Stimulated activated CD8-positive, alpha-beta memory T cell treated with anti-CD3 and anti-CD28 coated beads, Interleukin-4, amount 100 ng/mL, for 4 hours (primary cell): ENCODE measurements at regions not wholly inside any gene's neighbourhood (a gene's known extent, or its start where the extent isn't known, plus 50 kb on each side); places are given as distances from the start of the nearest gene placed in this dataset.

ENCODE experiments used
- DNase-seq, 2 donors: peaks; one replicate each; pipeline ENCODE4 v3.0.0-alpha.2; 2020; ENCODE audit warnings: low read depth in 2 of 2, low spot score in 1 of 2

DNA sequence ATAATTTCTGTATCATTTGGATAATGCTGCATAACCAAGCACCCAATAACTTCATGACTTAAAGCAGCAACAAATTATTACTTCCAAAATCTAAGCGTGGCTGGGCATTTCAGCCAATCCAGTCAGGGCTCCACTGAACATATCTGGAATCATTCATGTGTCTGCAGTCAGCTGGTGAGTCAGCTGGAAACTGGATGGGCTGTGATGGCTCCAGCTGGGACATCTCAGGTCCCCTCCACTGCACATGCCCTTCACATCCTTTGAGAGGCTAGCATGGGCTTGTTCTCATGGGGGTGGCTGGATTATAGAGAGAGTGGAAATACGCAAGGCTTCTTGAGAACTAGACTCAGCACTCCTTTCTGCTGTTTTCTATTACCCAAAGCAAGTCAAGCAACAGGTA is 961.9 kb downstream of the DIAPH3 start:
- no peak for DNase-seq

DNA sequence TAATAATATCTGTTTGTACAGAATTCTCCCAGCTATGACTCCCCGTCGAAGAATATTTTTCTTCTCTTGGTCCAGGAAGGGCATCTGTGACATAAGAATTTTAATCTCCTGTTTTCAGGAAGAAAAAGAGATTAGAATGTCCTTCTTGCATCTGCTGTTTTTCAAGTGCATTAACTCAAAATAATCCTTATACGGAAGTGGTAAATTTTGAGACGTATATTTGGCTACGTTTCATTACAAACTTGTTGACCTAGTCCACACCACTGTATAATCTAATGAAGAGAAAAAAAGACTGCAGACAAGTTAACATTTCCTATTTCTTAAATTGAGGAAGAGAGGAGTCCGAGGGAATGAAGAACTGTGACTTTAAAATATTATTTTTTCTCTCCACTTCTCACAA is 959.9 kb downstream of the DIAPH3 start:
- DNase-seq, result no peak

DNA sequence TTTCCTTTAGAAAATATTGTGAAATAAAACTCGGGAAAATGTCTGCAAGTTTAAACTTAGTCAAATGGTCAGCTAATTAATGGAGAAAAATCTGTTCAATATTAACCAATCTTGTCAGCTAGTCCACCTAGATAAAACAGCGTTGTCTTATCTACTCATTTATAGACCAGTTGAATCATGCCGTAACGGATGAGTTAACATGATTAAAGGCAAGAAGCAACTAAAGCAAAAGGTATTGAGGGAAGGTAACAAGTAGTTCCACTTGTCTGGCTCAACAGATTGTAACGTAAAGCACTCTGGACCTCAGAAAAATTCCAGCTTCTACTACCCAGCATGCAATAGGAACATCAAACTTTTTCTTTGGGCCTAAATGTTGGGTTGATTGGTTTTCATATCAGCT is 958.2 kb downstream of the DIAPH3 start:
- no peak for DNase-seq

DNA sequence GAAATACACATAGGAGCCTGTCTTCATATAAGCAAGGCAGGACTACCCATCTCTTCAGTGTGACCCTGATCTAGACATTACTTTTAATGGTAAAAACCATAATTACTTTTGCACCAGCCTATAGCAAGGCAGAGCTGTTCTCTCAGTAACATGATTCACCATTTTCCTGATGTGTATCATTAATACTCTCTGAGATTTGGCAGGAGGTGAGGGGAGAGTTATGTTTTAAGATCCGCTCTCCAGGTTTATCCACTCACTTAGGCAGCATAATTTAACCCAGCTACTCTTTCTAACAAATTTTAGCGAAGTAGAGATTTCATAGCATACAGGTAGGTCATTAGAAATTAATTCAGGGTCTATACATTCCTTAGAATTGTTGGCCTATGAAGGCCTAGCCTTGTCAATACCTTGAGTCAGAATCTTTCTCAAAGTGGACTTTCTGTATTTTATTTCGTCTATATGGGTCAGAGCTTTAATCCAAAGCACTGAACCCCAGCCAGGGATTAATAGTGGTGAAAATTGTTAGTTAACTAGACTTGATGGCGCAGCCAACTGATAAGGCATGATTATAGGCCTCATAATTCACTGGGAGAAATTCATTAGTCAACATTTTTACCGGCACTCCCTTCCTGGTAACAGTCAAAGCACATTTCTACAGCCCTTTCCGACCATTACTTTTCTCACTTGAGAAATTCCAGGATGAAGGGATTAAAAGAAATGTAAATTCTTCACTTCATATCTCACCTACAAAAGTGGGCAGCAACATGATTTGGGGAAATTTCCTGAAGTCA is 955.1 kb downstream of the DIAPH3 start:
- no peak for DNase-seq

DNA sequence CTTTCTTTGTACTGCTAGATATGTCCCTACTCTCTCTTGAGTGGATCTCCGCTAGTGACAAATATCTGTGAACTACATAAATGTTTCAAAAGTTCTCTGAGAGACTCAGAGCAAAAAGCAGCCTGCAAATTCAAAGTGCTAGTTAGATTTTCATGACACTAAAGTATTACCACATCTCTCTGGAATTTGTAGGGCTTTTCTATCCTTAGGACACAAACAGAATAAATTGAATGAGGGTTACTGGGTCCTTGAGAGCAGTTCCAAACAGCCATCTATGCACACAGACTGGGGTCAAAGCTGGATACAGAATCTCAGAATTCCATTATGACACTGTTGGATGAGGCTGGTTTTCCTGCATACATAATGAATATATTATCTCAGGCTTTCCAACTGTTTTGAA is 953.2 kb downstream of the DIAPH3 start:
- no peak for DNase-seq

DNA sequence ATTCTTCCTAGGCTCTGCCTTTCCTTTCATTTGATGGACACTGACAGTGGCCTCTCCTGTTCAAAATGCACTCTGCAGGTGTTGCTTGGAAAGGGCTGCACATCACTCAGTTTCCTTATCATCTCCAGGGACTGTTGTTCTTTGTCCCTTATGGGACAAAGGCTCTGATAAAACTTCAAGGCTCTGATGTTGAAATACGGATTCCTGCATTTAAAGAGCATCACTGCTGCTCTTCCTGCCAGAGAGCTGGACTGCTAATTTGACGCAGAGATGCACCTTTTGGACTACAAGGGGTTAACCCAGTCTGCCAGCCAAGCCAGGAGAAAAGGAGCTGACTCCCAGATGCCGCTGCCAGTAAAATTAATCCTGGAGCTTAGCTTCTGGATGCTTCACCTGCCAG is 952.1 kb downstream of the DIAPH3 start:
- DNase-seq, result no peak

DNA sequence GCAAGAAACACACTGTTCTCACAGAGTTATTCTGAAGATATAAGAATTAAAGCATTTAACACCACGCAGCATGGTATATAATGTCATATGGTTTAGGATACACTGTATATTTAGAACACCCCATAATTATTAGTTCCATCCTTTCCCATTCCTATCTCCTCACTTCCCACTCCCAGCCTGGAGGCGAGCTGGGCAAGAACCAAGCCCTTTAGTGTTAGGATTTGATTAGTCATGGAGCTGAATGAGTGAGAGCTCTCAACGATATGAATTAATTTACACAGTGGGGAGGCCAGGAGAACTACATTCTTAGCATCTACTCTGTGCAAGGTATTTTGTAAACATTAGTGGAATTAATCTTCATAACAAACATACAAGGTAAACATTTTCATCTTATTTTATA is 934.3 kb downstream of the DIAPH3 start:
- no peak for DNase-seq

DNA sequence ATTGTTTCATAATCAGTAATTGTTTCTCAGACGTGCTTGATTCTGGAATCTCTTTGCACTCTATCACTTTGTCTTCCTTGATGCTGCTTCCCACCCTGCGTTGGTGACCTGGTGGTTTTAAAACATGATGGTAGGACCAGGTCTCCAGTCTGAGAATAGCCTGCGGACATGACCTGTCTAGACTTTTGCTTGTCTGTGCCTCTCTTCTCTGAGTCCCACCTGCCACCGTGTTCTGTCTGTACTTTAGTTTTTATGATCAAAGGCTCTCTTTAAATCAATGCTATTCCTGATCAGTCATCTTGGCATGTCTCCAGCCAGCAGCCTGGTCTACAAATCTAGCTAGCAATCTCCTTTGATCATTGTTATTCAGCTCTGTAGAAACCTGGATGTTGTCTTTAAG is 933.9 kb downstream of the DIAPH3 start:
- DNase-seq, result no peak

DNA sequence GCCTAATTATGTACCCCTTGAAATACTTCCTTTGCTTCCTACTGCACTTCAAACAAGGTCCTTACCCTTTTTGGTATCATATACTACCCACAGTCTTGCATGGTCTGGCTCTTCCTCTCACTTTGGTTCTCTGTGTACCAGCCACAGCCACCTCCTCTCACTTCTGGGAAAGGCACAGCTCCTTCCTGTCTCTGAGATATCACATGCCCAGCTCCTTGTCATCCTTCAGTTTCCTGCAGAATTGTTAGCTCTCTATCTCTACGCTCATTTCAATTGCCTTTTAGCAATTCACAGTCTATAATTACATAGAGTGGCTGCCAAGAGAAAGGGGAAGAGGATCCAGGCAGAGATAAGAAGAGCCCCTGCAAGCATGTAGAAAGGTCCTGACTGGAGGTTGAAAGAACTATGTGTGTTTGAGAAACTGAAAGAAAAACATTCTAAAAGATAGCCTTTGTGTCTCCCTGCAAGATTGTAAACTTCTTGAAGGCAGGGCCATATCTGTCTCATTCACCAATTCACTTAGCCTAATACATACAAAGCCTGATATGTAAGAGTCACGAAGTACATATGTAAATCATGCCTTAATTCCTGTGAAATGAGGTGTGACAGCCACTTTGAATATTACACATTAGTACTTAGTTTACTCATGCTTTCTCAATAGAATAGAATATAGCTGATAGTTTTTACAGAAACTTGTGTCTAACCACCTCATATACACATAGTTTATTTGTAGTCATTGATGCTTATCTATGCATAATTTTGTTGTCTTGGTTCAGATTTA is 933.1 kb downstream of the DIAPH3 start:
- no peak for DNase-seq

DNA sequence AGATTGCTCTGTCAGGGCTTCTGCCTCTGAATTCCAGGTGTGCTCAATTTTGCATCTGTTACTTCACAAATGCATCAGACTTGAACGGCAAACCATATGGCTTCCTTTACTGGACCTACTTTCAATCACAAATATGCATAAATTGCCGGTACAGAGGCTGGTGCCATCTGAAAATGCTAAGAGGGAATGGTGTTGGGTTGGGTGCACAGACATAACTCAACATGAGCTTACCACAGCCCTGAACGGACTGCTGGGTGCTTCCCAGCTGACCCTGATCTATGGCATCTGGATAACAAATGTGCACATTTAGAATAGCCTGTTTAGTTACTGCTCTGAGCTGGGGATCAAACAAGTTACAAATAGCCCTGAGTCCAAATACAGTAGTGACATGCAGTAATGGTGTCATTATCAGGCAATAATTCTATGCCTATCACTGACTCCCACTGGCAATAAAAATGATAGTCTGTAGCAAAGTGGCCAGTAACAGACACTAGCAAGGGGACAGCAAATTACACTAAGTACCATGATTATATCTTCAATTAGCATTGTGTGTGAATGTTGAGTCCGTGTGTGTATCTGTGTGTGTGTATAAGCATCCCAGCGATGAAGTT is 927.3 kb downstream of the DIAPH3 start:
- DNase-seq, result no peak

DNA sequence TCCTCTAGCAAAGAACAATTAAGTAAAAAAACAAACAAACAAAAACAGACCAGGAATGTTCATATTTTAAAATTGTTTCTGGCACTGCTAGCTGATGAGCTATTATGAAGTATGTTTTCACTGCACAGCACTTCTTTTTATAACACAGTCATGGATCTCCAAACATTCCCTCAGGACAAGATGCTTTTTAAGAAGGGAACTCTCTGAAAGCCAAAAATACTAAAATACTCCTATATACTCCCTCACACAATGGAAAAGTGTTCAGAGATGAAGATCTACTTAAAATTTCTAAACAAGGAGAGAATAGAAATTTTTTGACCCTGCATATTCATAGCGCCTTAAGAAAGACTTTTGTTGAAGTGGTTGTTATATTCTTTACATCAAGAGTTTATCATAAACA is 926.8 kb downstream of the DIAPH3 start:
- no peak for DNase-seq

DNA sequence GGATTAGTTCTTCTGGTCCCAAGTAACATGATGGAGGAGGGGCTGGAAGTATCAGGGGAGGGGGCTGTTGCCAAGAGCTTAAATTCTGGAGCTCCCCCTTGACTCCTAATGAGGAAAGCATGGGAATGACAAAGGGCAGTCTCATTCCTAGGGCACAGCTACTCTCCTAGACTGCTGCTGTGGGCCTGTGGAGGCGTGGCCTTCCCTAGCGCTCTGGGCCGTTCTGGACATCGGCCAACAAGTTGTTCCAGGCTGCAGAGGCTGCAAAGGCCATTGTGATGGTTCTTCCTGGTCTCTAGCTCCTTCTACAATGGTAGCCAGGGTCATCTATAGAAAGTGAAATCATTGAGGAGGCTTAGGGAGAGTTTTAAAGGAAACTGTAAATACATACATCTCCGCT is 916.6 kb downstream of the DIAPH3 start:
- no peak for DNase-seq

DNA sequence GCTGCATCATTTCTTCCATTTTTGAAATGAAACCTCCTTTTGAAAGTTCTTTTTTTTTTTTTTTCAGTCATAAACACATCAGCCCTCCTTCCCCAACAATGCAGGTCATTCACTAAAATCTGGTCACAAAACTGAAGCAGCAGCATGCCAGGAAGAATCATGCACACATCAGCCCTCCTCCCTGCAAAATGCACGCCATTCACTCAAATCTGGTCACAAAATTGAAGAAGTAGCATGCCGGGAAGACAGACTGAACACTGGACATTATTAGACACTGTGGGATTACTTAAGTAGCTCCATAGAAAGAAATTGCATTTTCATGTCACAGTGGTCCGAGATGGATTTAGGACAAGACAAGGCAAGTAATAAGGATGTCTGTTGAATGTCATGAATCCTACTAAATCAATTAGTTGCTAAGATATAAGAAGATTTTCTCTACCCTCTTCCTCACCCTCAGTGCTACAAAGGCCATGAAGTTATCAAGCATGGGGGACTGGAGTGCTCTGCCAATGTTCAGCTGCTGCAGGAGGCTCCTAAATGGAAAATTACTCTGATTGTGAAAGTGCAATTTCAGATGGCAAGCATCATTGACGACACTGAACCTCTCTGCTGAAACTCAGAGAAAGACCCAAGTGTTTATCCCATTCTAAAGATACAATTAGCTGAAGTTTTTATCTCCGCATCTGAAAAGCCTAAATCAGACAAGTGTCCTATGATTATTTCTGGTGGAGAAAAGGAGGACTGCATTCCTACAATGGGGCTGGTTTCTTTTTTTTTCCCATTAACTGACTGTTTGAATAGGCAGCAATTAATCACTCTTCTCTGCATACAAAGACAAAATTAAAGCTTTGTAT is 913.2 kb downstream of the DIAPH3 start:
- no peak for DNase-seq

DNA sequence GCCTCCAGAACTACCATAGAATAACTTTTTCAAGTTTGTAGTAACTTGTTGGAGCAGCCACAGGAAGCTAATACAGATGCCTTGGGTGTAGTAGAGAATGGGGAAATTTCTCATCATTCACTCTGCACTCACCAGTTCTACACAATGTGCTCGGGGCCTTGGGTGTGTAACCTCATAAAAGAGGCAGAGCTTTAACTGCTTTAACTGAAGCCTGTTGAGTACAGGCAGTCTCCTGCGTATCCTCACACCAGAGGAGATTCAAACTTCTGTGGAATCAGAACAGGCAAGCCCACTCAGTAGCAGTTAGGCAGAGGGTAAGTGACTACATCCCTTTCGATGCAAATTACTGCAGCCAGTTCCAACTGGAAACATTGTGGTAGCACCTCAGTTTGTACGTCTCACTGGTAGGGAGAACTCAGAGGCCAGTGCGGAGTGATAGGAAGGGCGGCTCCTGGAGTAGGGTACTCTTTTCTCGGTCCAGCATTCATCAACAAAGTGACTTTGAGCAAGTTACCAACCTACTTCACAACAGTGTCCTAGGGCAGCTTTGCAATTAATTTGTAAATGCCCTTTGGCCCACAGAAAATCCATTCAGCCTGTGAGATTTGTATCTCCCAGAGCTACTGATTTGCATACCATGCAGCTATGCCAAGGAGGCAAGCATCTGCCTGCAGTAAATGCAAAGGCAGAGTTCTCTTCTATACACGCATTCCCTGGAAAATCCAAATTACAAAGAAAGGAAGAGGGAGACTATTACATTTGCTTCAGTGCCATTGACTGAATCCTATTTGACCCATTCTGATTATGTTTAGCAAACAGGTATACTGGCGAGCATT is 904.3 kb downstream of the DIAPH3 start:
- no peak for DNase-seq

DNA sequence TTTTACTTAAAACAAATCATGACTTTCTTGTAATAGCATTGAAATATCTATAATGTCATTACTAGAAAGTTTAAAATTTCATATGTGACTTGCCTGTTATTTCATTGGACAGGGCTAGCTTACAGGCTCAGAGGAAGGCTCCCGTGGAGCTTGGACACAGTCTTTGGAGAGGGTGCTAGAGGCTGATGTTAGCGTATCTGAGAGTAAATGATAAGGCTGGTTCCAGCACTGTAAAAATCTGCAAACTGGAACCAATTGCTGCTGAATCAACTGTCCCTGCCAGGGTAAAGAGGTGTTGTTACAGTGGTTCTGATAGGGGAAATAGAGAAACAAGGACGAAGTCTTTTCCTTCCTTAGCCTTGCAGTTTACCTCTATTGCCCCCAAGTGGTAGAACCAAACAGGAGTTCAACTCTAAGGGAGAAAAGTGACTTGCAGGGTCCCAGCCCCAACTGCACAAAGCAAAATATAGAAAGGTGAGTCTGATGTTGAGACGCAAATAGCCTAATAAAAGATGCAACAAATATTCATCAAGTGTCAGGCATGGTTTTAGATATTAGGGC is 901.7 kb downstream of the DIAPH3 start:
- DNase-seq, result no peak

DNA sequence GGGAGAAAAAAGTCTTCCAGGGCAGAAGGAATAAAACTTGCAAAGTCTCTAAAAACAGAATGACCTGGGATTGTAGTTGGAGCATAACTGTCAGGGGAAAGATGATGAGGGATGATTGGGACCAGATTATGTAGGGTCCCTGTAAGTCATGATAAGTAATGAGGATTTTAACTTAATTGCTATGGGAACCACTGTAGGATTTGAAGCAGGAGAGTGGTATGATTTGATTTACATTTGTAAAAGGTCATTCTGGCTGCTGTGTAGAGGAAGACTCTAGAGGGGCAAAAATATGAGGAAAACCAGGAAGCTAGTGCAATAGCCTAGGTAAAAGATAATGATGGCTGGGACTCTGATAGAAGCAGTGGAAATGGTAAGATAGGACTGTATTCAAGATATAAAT is 900.2 kb downstream of the DIAPH3 start:
- DNase-seq, result no peak

DNA sequence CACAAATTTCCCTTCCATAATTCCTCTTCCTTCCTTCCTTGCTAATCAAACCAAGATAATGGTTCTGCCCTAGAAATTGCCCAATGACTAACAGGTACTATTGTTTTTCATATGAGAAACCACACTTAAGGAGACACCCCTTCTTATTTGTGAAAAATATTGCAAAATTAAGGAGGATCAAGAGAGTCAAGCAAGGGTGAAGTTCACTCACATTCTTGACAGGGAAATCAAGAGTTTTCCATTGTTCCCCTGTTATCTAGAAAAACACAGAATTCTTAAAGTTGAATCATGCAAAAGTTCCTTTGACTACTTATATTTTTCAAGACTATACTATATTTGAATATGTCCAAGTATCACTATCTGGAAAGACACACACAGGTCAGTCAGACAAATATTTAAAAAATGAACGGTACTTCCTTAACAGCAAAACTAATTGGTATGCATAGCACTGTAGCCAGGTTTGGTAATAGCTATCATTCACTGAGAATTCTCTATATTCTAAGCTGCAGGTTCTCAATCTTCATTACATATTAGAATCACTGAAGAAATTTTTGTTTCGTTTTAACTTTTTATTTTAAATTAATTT is 897.2 kb downstream of the DIAPH3 start:
- no peak for DNase-seq

DNA sequence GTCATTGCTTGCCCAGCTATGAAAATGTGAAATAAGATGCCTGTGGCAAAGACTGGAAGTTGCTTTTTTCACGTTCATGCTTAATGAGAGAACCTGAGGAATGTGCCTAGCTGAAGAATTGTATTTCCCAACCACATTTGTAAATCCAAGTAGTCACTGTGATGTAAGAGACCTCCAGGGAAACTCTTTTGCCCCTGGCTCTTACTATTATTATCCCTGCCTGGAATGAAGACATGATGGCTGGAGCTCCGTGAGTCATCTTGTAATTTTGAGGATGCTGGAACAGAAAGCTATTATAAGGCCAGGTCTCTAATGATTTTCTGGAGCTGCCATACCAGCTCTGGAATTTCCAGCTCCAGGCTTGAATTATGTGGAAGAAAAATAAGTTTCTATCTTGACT is 894.3 kb downstream of the DIAPH3 start:
- DNase-seq, result no peak

DNA sequence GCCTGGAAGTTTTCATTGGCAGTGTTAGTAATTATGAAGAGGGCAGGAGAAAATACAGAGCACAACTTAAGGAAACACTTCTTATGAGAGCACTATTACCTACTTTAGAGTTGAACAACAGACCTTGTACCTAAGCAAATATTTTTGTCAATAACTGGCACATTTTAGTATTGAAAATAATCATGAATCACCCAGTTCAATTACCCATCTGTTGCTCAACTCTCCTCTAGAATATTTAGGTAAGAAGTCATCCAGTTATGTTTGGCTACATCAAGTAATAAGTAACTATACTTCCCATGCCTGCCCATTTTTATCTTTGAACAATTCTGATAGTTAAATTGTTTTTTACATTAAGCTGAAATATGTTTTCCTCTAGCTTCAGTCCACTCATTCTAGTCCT is 893.4 kb downstream of the DIAPH3 start:
- no peak for DNase-seq
